Breast epithelium (tissue), 4 donors: ENCODE measurements at regions not wholly inside any gene's neighbourhood (a gene's known extent, or its start where the extent isn't known, plus 50 kb on each side); places are given as distances from the start of the nearest gene placed in this dataset.

Source experiments
- DNase-seq, 2 donors: peaks; one replicate each; pipeline ENCODE4 v3.0.0-alpha.2; 2019; ENCODE audit warnings: low spot score in 2 of 2
- H3K27ac ChIP-seq, 2 donors: fragments of 200-600 bp; sonication (generic) in 1 of 2; one replicate each; pipeline ENCODE4 v1.5.1; 2016 to 2019; ENCODE audit warnings: mild to moderate bottlenecking in 1 of 2
- H3K27me3 ChIP-seq, 2 donors: fragments of 200-600 bp; sonication (generic) in 1 of 2; one replicate each; pipeline versions ENCODE4 v1.5.1 to v1.6.0; 2017 to 2019; ENCODE audit warnings: control low read depth in 1 of 2, mild to moderate bottlenecking in 1 of 2
- H3K36me3 ChIP-seq: fragments of 200-600 bp; one replicate; pipeline ENCODE4 v1.5.1; 2019
- H3K4me1 ChIP-seq, 2 donors: fragments of 200-600 bp; sonication (generic); one replicate each; pipeline ENCODE4 v1.5.1; 2016 to 2019; ENCODE audit warnings: control low read depth in 1 of 2
- H3K4me3 ChIP-seq, 3 donors: fragments of 200-600 bp; sonication (generic); 1 replicate in 2 of 3; 2 replicates in 1 of 3; pipeline ENCODE4 v1.5.1; 2016 to 2019; ENCODE audit warnings: mild to moderate bottlenecking in 3 of 3, moderate library complexity in 2 of 3
- H3K9me3 ChIP-seq, 2 donors: fragments of 200-600 bp; sonication (generic) in 1 of 2; one replicate each; pipeline ENCODE4 v1.5.1; 2016 to 2019; ENCODE audit warnings: control low read depth in 1 of 2
- POLR2A ChIP-seq: fragments of 450-650 bp; IDR thresholded peaks from one replicate; pipeline ENCODE4 v1.6.1; 2016; ENCODE audit warnings: antibody characterized with exemption, mild to moderate bottlenecking, moderate library complexity
- POLR2AphosphoS5 ChIP-seq, 3 donors: sonication (generic); formaldehyde crosslinking; IDR thresholded peaks; one replicate each; pipeline ENCODE4 v1.6.1; 2017; ENCODE audit warnings: antibody characterized with exemption in 3 of 3
- intact Hi-C: fragments of 100-400 bp; cut with DNase I; formaldehyde crosslinking; loops from one replicate; pipeline ENCODE4 v1.15.1; 2023; ENCODE audit warnings: low total_unique reads
- TF ChIP-seq, protein P1 (sequence below), 3 donors: fragments of 450-650 bp; IDR thresholded peaks; one replicate each; pipeline ENCODE4 v1.5.1; 2016 to 2017; ENCODE audit warnings: antibody characterized with exemption in 3 of 3, mild to moderate bottlenecking in 3 of 3, moderate library complexity in 3 of 3

DNA sequence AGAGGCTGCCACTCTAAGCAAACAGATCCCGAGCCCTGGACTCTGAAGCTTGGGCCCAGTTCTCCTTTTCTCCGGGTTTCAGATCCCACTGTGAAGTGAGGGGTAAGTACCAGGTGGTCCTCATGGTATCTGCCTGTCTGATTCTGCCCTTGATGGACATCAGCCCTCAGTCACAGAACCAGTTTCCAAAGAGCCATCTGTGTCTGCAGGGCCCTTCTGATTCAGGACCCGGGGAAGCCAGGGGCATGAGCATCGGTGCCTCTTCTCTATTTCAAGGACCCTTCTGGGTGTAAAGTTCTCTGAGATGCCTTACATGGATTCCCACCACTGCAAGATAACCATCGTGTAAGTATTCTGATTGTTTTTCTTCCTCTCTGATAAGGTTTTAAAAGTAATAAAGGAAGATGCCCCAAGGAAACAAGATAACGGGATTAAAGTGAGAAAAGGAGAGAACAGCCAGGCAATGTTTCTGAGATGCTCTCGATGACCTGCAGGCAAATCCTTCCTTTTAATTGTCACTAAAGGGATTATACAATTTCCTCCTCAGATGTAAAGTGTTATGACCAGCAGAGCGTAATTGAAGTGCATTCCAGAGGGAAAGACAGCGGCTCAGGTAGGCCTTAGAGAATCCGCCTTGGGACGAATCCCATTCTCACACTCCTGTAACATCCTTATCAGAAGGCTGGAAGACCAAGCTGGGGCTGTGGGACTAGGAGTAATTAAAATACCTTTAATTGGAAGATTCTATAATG is 924.3 kb downstream of the TBC1D22A start:
- Histone ChIP-seq H3K9me3 (peaks cover 15 to 28% of the 10 kb centered on the region in 2 donors), H3K27ac (no peak overlapping the region), H3K36me3 (no peaks in the 10 kb centered on the region), H3K4me1 (no peaks in the 10 kb centered on the region), H3K4me3 (no peak overlapping the region), H3K27me3 (peaks cover 0 to 27% of the 10 kb centered on the region in 2 donors)
- DNase-seq = no peak
- TF ChIP-seq POLR2A = no peak
- TF ChIP-seq, protein P1, sequence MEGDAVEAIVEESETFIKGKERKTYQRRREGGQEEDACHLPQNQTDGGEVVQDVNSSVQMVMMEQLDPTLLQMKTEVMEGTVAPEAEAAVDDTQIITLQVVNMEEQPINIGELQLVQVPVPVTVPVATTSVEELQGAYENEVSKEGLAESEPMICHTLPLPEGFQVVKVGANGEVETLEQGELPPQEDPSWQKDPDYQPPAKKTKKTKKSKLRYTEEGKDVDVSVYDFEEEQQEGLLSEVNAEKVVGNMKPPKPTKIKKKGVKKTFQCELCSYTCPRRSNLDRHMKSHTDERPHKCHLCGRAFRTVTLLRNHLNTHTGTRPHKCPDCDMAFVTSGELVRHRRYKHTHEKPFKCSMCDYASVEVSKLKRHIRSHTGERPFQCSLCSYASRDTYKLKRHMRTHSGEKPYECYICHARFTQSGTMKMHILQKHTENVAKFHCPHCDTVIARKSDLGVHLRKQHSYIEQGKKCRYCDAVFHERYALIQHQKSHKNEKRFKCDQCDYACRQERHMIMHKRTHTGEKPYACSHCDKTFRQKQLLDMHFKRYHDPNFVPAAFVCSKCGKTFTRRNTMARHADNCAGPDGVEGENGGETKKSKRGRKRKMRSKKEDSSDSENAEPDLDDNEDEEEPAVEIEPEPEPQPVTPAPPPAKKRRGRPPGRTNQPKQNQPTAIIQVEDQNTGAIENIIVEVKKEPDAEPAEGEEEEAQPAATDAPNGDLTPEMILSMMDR (IDR thresholded peaks at IDR 0.05) = no peak
- intact Hi-C loops = no loop called here

DNA sequence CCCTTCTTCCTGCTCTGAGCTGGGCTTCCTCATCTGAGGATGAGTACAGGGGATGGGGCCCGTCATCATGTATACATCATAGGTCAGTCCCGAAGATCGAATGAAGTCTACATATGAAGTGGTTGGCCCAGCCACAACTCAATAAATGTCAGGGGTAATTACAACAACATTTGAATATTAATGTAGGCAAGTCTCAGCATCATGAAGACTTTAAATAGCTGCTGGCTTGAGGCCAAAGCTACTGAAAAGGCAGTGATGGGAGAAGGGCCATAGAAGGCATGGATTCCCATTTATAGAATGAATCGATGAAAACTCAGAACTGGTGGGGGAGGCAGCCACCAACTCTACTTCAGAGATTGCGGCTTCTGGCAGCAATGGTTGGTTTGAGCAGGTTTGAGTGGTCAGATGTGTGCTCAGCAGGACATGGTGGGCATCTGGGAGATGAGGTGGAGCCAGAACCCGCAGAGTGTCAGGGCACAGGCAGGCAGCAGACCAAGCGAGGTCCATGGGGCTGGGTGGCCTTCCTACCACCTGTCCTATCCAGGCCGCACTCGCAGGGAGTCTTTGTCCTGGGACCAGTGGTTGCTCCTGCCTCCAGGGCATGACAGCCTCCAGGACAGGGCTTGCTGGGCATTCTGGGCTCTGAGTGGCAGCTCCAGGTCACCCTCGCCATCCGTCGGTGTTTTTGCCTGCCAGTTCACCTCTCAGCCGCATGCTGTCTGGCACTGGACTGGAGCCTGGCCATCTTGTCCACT is 919.1 kb downstream of the TBC1D22A start:
- H3K27me3 ChIP-seq = peaks cover 0 to 36% of the 10 kb centered on the region in 2 donors
- H3K9me3 ChIP-seq = peaks cover 17 to 19% of the 10 kb centered on the region in 2 donors
- no peaks in the 10 kb centered on the region for H3K36me3 ChIP-seq
- no peak overlapping the region for H3K4me3 ChIP-seq
- H3K4me1 ChIP-seq = no peaks in the 10 kb centered on the region
- TF ChIP-seq POLR2A = no peak
- TF ChIP-seq POLR2AphosphoS5 (IDR thresholded peaks at IDR 0.05) = no peak
- TF ChIP-seq, protein P1 (IDR thresholded peaks at IDR 0.05) = no peak
- no peak for DNase-seq
- H3K27ac ChIP-seq = no peak overlapping the region
- intact Hi-C loops = no loop called here

GRCh38 chr22:47678636-47679287 is 916.3 kb downstream of the TBC1D22A start:
- no peak overlapping the region for H3K4me3 ChIP-seq
- TF ChIP-seq POLR2AphosphoS5 (IDR thresholded peaks at IDR 0.05) = no peak
- TF ChIP-seq, protein P1 (IDR thresholded peaks at IDR 0.05) = no peak
- no peak for TF ChIP-seq POLR2A
- H3K4me1 ChIP-seq = no peaks in the 10 kb centered on the region
- DNase-seq = no peak
- peaks cover 0 to 30% of the 10 kb centered on the region in 2 donors for H3K27me3 ChIP-seq
- no peak overlapping the region for H3K27ac ChIP-seq
- H3K9me3 ChIP-seq = peaks cover 10 to 13% of the 10 kb centered on the region in 2 donors
- H3K36me3 ChIP-seq = no peaks in the 10 kb centered on the region
- intact Hi-C loops = no loop called here

- Histone ChIP-seq H3K4me1 (no peaks in the 10 kb centered on the region), H3K9me3 (peaks cover 5 to 6% of the 10 kb centered on the region in 2 donors), H3K27me3 (peaks cover 0 to 26% of the 10 kb centered on the region in 2 donors), H3K4me3 (no peak overlapping the region), H3K27ac (no peak overlapping the region), H3K36me3 (no peaks in the 10 kb centered on the region)
- TF ChIP-seq, protein P1 (IDR thresholded peaks at IDR 0.05) = no peak
- TF ChIP-seq POLR2AphosphoS5 (IDR thresholded peaks at IDR 0.05) = no peak
- TF ChIP-seq POLR2A = no peak
- intact Hi-C loops = no loop called here
- DNase-seq = no peak
These were observed 915.6 kb downstream of the TBC1D22A start for GRCh38 chr22:47678048-47678447.
